G401 (cell line): ENCODE measurements at regions not wholly inside any gene's neighbourhood (a gene's known extent, or its start where the extent isn't known, plus 50 kb on each side); places are given as distances from the start of the nearest gene placed in this dataset.
"Not testable (repeated sequence)": the region's sequence is repeated elsewhere in the genome, so short reads cannot be mapped to it uniquely, and the experiment has no call there.

Source experiments
- DNase-seq: peaks from one replicate; pipeline ENCODE4 v3.0.0-alpha.2; 2015; ENCODE audit warnings: low spot score
- in situ Hi-C: cut with HindIII; loops from 2 replicates; pipeline ENCODE4 v1.10.0; 2016; ENCODE audit warnings: low sequenced_read_pairs, mixed read lengths

DNA sequence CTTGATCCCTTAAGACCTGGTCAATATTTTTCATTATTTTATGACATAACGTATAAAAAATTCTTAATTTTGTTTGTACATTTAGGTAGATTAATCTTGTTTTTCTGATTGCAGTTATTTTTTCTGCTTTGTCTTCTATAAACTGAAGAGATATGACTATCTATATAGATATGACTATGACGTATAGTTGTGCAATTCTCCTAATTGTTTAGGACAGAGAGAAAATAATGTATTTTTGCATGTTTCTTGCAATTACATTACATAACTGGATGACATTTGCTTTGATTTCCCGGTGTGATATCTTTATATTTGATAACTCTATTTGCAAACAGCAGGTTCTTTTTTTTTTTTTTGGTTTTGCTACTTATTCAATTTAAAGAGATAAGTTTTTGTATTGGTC lies 310.2 kb upstream of the REG3G start:
- DNase-seq: no peak
- in situ Hi-C loops: no loop called here

GRCh38 chr2:78718024-78718423 lies 307.5 kb upstream of the REG3G start:
- no peak for DNase-seq
- in situ Hi-C loops: no loop called here

DNA sequence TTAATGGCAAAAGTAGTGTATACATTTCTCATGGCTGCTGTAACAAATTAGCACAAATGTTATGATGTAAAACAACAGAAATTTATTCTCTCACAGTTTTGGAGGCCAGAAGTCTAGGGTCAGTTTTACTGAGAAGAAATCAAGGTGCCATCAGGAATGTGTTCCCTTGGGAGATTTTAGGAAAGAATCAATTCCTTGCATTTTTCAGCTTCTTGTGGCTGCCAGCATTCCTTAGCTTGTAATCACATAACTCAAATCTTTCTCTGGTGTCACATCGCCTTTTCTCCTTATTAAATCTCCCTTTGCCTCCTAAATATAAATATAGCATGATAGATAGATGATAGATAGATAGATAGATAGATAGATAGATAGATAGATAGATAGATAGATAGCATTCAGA lies 307.0 kb upstream of the REG3G start:
- no peak for DNase-seq

GRCh38 chr2:78721355-78722033 lies 304.0 kb upstream of the REG3G start:
- DNase-seq: no peak

More for the DNA sequence above, 307.0 kb upstream of the REG3G start:
- in situ Hi-C loops: no loop called here

GRCh38 chr2:78734221-78734620 lies 291.3 kb upstream of the REG3G start:
- in situ Hi-C loops: no loop called here
- DNase-seq: no peak

More at GRCh38 chr2:78721355-78722033, 304.0 kb upstream of the REG3G start:
- in situ Hi-C loops: no loop called here

DNA sequence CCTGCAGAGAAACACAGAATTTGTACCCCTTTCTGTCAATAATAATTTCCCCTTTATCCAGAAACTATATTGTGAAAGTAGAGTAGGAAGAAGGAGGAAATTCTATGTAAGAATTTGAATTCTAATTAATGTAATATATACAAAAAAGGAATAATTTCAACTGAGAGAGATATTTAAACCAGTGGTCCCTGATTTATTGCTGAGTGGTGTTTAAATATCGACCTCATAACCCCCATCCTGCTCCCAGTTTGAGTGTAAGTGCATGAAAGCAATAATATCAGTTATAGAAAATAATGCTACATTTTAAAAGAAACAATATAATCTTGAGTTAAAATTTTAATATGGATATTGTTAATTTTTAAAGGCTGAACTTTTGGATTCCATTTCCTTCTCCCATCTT lies 286.2 kb upstream of the REG3G start:
- in situ Hi-C loops: no loop called here
- no peak for DNase-seq

DNA sequence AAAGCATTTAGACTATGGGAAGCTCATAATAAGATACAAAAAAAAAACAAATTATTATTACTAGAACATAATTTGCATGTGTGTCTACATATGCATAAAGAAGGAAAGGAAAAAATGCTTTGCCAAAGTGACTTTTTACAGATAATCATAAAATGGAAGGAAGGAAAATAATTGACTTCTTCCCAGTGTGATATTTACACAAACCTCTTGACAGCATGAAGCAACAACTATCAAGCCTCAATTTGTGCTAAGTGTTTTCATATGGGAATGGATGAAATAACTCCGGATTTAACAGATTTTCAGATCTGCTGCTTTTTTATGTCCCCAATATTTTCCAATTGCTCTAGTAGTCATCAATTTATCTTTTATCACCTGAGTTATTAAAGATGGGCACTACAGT lies 275.9 kb upstream of the REG3G start:
- DNase-seq: no peak
- in situ Hi-C loops: no loop called here

DNA sequence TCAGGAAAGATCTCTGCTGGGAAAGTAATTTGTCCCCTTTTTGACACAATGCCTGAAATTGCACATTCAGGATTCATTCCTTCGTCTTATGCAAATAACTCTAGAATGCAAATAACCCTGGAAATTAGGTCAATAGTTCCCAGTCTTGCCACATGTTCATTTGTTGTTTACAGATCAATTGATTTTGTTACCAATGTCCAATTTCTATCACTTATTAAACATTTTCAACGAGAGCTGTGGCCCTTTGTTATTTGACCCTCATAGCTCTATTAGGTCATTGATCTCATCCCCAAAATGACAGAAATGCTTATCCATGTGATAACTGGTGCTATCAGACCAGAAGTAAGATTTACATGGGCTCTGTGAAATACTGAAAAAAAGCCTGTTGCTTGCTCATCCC lies 275.3 kb upstream of the REG3G start:
- in situ Hi-C loops: no loop called here
- no peak for DNase-seq

DNA sequence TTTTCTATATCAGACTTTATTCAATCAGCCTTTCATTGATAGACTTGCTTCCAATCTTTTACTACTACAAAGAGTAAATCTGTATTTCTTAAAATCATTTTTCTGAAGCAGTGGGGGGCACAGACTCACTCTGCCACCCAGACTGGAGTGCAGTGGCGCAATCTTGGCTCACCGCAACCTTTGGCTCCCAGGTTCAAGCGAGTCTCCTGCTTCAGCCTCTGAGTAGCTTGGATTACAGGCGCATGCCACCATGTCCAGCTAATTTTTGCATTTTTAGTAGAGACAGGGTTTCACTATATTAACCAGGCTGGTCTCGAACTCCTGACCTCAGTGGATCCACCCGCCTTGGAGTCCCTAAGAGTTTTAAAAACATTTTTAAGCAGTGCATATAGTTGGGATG lies 270.6 kb upstream of the REG3G start:
- in situ Hi-C loops: no loop called here
- no peak for DNase-seq

DNA sequence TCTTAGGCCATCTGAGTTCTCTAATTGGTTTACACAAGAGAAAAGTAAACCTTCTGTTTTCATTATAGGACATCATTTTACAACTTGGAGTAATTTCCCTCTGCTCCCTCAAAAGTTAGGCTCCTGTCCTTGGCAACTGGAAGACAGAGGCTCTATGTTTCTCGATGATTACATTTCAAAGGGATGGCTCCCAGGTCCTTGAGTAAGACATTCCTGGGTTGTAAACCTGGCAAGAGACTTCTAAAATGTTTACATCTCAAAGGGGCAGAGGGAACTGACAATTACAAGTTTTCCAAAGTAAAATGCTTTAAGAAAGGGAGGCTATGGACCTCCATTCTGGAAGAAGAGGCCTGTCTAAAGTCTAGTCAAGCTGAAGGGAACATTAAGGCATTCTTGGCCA lies 268.3 kb upstream of the REG3G start:
- DNase-seq: no peak
- in situ Hi-C loops: no loop called here

DNA sequence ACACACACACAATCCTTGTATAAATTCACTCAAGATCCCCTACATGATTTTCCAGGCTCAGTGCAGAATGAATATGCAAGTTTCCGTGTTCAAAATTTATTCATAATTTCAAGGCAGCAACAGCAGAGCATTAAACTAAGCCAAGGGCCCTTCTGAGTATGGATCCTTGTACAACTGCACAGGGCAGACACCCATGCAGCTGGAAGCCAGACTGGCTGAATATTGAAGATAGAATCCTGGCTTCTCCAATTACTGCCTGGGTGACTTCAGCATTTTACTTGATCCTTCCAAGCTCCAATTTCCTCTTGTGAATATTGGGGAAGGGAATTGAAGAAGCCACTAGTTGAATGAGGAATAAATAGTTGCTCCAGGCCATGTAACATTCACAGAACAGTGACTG lies 267.9 kb upstream of the REG3G start:
- no peak for DNase-seq
- in situ Hi-C loops: no loop called here

- DNase-seq, in situ Hi-C loops: not testable (repeated sequence)
Measured at GRCh38 chr2:78758765-78759164, 266.7 kb upstream of the REG3G start.

GRCh38 chr2:78766459-78766858 lies 259.0 kb upstream of the REG3G start:
- no peak for DNase-seq
- in situ Hi-C loops: no loop called here

GRCh38 chr2:78768016-78768415 lies 257.5 kb upstream of the REG3G start:
- no peak for DNase-seq
- in situ Hi-C loops: no loop called here

- in situ Hi-C loops: no loop called here
- no peak for DNase-seq
Measured at GRCh38 chr2:78775291-78775690, 250.2 kb upstream of the REG3G start.

- in situ Hi-C loops: no loop called here
- DNase-seq: no peak
Measured at GRCh38 chr2:78778756-78779510, 246.6 kb upstream of the REG3G start.

GRCh38 chr2:78779761-78780160 lies 245.7 kb upstream of the REG3G start:
- in situ Hi-C loops: no loop called here
- DNase-seq: no peak

DNA sequence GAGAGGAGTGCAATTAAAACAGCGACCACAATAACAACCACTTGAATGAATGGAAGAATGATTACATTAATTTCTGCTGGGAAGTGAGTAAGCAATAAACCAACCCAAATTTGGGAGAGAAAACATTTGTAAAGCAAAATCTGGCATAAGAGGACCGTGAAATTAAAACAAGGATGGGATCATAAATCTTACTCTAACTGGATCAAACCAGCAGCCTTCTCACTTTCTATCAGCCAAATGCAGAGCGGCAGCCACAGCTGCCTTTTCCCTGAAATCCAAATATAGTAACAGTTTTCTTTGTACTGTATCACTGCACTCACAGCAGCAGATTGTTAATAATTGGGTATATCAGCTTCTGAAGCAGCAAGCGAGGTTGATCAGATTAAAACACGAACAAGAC lies 245.2 kb upstream of the REG3G start:
- no peak for DNase-seq
- in situ Hi-C loops: no loop called here

DNA sequence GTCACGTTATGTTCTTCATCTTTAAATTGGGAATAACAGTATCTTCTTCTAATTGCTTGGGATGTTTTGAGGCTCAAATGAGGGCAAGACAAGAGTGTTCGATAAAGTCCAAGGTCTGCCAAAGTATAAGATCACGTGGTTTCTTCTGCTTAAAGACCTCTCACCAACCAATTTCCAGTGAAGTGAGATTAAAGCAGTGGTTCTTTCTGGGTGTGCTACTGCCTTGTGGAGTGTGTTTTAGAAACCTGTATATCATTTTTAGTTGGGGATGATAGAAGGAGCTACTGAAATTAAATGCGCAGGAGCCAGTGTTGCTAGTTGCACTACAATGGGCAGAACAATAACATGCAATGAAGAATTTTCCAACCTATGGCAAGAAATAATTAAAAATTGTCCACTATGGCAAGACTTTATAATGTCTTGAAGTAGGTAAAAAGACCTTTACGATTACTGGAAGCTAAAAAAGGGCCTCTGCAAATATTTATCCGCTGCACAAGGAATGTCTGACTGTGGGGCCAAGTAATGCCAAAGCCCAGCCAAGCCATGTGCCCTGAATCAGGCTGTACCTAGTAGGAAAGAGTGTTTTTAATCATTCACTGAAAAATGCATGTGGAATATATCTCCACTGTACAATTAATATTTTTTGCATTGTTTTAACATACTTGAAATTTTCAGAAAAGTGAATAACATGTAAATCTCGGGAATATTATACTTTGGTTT lies 244.5 kb upstream of the REG3G start:
- in situ Hi-C loops: no loop called here
- DNase-seq: no peak

- in situ Hi-C loops: no loop called here
Measured at GRCh38 chr2:78782196-78782595, 243.3 kb upstream of the REG3G start.

More at GRCh38 chr2:78782196-78782595, 243.3 kb upstream of the REG3G start:
- DNase-seq: no peak
